Fibroblast of the aortic adventitia (primary cell): ENCODE measurements at regions not wholly inside any gene's neighbourhood (a gene's known extent, or its start where the extent isn't known, plus 50 kb on each side); places are given as distances from the start of the nearest gene placed in this dataset.

Source experiments
- DNase-seq: peaks from one replicate; pipeline ENCODE4 v3.0.0-alpha.2; 2010; ENCODE audit warnings: low read depth
- H3K4me3 ChIP-seq: 2 replicates; pipeline ENCODE4 v1.5.1; 2011; ENCODE audit warnings: low read depth, mild to moderate bottlenecking, control low read depth, low read length, moderate library complexity
- CTCF ChIP-seq: IDR thresholded peaks from 2 replicates; pipeline ENCODE4 v1.5.1; 2011; ENCODE audit warnings: mild to moderate bottlenecking, low read length, control low read depth, inconsistent platforms; ENCODE audit not compliant: insufficient read depth

GRCh38 chr3:110291886-110292501 lies 779.6 kb upstream of the NECTIN3 start:
- no peak overlapping the region for H3K4me3 ChIP-seq
- no peak for TF ChIP-seq CTCF
- DNase-seq, result no peak

- H3K4me3 ChIP-seq, result no peak overlapping the region
- no peak for DNase-seq
- no peak for TF ChIP-seq CTCF
Observed at GRCh38 chr3:110293660-110294059, 778.0 kb upstream of the NECTIN3 start.

GRCh38 chr3:110296885-110297284 lies 774.7 kb upstream of the NECTIN3 start:
- no peak overlapping the region for H3K4me3 ChIP-seq
- TF ChIP-seq CTCF, result no peak
- DNase-seq, result no peak

- H3K4me3 ChIP-seq, result no peak overlapping the region
- DNase-seq, result no peak
- no peak for TF ChIP-seq CTCF
Observed at GRCh38 chr3:110301781-110302180, 769.8 kb upstream of the NECTIN3 start.

GRCh38 chr3:110307065-110307809 lies 764.4 kb upstream of the NECTIN3 start:
- peak; percentile 1 for DNase-seq
- H3K4me3 ChIP-seq, result no peak overlapping the region
- TF ChIP-seq CTCF, result no peak

GRCh38 chr3:110311541-110311940 lies 760.1 kb upstream of the NECTIN3 start:
- DNase-seq, result no peak
- no peak overlapping the region for H3K4me3 ChIP-seq
- TF ChIP-seq CTCF, result no peak
